ENCODE measurements at regions not wholly inside any gene's neighbourhood (a gene's known extent, or its start where the extent isn't known, plus 50 kb on each side); places are given as distances from the start of the nearest gene placed in this dataset.
A peak's percentile ranks its signal among the peaks of the same experiment; 100 is the strongest.
"Not testable (repeated sequence)": the region's sequence is repeated elsewhere in the genome, so short reads cannot be mapped to it uniquely, and the experiment has no call there.

- DNase-seq (ENCODE audit: low read depth, low spot score) = no peak
These were observed 60.6 kb upstream of the EMB start for GRCh38 chr5:50501491-50502228.

GRCh38 chr5:50513028-50513457 lies 72.0 kb upstream of the EMB start:
- not testable (repeated sequence) for DNase-seq (ENCODE audit: low read depth, low spot score)

- DNase-seq (ENCODE audit: low read depth, low spot score) = not testable (repeated sequence)
These were observed 80.0 kb upstream of the EMB start for GRCh38 chr5:50521060-50521459.

DNA sequence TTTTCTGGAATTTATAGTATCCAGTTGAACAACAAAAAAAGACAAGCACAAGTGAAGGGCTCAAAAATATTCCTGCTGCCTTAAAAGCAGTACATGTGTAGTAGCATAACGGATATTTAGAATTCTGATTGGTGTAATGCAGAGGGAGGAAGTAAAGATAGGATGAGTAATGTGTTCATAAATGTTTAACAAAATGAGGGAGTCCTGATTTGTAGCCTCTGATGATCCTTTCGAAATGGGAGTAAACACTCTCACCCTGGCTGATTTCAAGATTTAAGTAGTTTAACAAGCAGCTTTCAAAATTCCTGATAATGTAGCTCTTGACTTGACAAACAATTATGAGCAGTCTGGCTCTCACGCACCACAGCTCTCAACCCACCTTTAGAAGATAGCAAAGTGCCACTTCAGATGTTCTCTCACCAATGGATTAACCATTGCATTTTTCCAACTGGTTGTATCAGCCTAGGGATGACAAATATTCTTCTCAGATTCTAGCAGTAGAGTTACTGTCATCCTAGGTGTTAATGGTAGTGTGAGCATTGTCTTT lies 86.5 kb upstream of the EMB start:
- not testable (repeated sequence) for DNase-seq (ENCODE audit: low read depth, low spot score)

DNA sequence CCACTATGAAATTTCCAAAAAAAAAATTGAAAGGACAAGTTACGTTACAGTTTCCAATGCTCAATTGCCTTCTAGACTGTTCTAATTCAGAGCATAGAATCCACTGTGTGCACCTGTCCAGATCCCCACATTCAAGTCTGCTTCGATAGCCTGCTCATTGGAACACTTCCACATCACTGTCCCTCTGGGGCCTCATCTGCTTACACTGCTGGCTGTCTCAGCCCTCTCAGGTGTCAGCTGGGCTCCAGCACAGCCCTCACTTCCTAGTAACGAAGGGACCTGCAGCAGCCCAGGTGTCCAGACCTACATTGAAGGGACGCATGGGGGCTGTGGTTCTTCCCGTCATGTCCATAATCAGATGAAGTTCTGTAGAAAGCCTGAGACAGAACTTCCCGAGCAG lies 94.3 kb upstream of the EMB start:
- no peak for DNase-seq (ENCODE audit: low read depth, low spot score)

GRCh38 chr5:50537534-50537933 lies 96.4 kb upstream of the EMB start:
- not testable (repeated sequence) for DNase-seq (ENCODE audit: low read depth, low spot score)

DNA sequence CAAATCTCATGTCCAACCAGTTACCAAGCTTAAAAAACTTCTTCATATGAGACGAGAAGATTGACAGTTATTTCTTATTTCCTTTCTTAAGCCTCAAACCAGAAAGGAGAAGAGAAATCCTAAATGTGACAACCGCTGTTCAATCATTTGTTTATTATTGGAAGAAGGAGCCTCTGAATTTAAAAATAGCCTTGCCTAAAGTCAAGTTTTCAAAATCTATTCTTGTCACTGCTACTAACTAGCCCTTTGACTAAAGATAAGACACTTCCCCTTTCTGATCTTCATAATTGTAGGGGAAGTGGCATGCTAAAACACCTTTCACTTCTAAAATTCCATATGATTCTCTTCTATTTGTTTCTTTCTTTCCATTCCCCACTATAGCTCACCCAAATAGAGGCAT lies 106.2 kb upstream of the EMB start:
- DNase-seq (ENCODE audit: low read depth, low spot score) = no peak

DNA sequence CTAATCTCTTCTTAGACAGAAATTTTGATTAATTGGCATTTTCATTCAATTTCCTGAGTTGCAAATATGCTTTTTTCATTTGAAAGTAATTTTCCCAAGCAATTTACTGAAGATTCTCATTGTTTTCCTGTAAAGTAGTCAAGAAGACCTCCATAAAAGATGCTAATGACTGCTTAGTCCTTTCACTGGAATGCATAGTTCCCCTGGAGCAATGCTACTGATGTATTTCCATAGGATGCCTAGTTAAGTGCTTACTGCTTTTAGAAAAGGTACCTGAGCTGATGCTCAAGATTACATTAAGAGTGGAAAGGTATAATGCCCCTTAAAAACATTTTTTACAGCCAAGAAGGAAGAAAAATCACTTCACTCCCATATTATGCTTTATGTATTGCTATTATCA lies 109.2 kb upstream of the EMB start:
- no peak for DNase-seq (ENCODE audit: low read depth, low spot score)

DNA sequence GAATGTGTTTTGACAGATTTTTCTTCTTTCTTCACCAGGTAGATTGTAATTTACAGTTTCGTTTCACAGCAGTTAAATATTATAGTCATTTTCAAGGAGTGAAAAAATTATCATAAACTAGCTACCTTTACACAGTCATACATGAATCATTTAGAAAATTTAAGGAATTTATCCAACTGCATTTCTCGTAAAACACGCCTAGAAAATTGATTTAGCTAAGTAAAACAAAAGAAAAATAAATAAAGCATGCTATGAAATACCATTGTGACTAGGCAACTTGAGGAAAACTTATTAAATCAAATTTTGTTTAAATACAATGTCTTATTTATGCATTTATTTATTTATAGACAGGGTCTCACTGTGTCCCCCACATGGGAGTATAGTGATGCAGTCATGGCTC lies 109.9 kb upstream of the EMB start:
- no peak for DNase-seq (ENCODE audit: low read depth, low spot score)

DNA sequence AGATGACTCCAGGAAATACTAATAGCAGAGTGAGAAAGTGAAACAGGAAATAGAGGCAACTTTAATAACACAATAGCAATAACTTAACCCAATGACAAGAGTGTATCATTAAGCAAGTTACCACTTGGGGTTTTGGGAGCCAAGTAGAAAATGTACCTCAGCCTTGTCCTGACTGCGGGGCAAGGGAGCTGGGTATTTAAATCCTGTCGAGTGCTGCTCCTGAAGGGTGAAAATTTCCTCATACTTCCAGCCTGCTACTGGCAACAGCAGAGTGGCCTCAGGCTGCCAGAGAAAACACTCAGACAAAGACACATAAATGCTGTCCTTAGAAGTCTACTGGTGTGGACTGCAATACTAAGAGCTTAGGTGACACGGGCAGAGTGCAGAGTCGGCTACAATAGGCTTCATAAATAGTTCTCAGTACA lies 112.5 kb upstream of the EMB start:
- peak; percentile 0 for DNase-seq (ENCODE audit: low read depth, low spot score)

- DNase-seq (ENCODE audit: low read depth, low spot score) = not testable (repeated sequence)
These were observed 107.8 kb upstream of the PARP8 start for GRCh38 chr5:50558640-50559039.

DNA sequence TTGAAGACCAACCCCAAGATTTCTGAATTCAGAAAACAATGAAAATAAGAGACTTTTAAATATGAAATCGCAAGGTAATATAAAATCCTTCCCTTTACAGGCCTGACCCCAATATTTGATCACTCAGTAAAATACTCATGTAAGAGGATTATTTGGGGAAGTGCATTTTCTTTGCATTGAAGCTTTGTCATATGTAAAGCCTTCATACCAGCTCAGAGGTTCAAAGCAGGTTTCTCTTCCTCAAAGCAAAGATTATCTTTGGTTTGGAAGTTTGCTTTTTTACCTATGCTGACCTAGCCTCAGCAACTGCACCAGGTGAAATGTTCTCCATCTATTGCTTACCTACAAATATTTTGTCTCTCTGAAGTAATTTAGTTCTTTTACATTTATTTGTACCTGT lies 106.5 kb upstream of the PARP8 start:
- no peak for DNase-seq (ENCODE audit: low read depth, low spot score)

GRCh38 chr5:50562694-50563093 lies 103.7 kb upstream of the PARP8 start:
- DNase-seq (ENCODE audit: low read depth, low spot score) = no peak

DNA sequence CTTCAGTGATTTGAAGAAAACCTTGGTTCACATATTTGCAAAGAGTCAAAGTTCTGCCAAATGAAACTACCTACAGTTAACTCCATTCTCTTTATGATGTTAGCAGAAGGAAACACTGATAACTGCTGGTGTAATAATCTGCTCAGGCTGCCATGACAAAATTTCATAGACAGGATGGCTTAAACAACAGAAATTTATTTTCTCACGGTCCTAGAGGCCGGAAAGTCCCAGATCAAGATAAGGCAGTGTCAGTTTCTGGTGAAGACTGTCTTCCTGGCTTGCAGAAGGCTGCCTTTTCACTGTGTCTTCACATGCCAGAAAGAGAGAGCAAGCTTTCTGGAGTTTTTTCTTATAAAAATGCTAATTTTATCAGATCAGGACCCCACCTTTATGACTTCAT lies 102.4 kb upstream of the PARP8 start:
- DNase-seq (ENCODE audit: low read depth, low spot score) = no peak

DNA sequence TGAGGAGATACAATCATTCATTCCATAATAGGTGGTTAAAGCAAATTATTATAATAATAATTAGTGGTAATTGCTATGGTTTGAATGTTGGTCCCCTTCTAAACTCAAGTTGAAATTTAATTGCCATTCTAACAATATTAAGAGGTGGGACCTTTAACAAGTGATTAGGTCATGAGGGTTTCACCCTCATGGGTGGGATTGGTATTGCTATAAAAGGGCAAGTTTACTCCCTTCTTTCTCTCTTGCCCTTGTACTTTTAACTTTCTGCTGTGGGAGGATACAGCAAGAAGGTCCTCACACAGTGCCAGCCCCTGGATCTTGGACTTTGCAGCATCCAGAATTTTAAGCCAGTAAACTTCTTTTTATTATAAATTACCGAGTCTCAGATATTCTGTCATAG lies 101.9 kb upstream of the PARP8 start:
- DNase-seq (ENCODE audit: low read depth, low spot score) = no peak

DNA sequence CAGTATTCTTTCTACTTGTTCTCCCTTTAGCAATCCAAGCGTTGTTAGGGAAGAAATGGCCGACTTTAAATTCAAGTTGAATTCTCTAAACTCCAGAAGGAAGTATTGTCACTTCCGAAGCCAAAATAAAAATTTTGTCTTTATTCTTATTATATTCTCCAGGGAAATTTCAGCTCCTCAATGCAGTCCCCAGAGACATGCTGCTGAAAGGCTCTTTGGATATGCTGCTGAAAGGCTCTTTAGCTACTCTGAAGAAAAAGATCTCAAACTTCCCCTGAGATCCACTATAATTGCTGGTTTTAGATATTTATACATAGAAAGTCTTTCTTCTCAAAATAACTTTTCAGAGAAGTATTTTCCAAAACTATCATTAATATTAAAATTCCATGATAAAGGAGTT lies 92.3 kb upstream of the PARP8 start:
- DNase-seq (ENCODE audit: low read depth, low spot score) = no peak

DNA sequence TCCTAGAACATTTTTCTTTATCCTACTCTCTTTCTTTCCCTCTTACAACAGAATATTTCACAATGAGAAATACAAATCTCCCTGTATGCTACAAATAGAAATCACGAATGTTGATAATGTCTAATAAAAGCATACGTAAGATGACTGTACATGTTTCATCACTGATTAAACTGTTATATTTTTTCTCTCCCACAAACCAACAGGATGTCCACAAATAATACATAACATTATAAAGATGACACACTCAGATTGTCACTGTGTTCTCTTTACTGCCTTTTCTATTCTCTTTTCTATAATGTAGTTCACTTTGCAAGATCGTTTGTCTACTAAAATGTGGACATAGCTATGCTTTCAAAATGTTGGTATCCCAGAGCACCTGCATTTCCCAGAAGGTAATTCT lies 90.7 kb upstream of the PARP8 start:
- no peak for DNase-seq (ENCODE audit: low read depth, low spot score)

DNA sequence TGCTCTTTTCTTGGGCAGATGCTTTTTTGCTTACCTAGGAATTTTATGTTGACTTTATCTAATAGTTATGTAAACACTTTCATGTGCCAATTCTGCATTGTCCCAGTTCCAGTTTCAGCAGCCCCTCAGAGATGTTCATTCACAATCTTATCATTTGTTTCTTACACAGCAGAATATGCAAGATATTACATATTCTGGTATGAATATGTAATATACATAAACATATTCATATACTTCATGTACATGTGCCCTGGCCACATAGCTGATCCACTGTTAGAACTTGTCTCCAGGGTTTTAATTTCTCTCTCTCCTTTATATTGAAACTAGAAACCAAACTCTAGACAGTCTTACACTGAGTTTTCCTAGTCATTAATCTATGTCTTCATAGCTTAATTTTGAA lies 90.2 kb upstream of the PARP8 start:
- no peak for DNase-seq (ENCODE audit: low read depth, low spot score)

GRCh38 chr5:50576686-50577256 lies 89.7 kb upstream of the PARP8 start:
- no peak for DNase-seq (ENCODE audit: low read depth, low spot score)

- DNase-seq (ENCODE audit: low read depth, low spot score) = no peak
These were observed 85.9 kb upstream of the PARP8 start for GRCh38 chr5:50580506-50580905.

GRCh38 chr5:50581845-50582244 lies 84.6 kb upstream of the PARP8 start:
- not testable (repeated sequence) for DNase-seq (ENCODE audit: low read depth, low spot score)

- DNase-seq (ENCODE audit: low read depth, low spot score) = no peak
These were observed 83.7 kb upstream of the PARP8 start for GRCh38 chr5:50582699-50583098.

DNA sequence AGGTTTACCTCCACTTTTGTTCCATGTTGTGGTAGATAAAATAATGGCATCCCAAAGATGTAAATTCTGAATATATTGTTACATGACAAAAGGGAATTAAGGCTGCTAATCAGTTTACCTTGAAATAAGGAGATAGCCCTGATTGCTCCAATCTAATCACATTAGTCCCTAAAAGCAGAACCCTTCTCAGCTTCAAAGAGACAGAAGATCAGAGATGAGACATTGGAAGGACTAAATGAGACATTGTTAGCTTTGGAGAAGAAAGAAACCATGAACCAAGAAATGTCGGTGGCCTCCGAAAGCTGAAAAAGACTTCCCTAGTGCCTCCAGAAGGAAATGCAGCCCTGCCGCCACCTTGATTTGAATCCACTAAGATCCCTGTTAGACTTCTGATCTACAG lies 82.8 kb upstream of the PARP8 start:
- DNase-seq (ENCODE audit: low read depth, low spot score) = no peak
